CD14-positive monocyte (primary cell): ENCODE measurements at regions not wholly inside any gene's neighbourhood (a gene's known extent, or its start where the extent isn't known, plus 50 kb on each side); places are given as distances from the start of the nearest gene placed in this dataset.

ENCODE experiments used
- DNase-seq, 3 donors: peaks; one replicate each; pipeline ENCODE4 v3.0.0-alpha.2; 2011 to 2022
- H2AFZ ChIP-seq: 2 replicates; pipeline ENCODE4 v1.6.0; 2012; ENCODE audit warnings: mild to moderate bottlenecking, low read depth, low read length, inconsistent platforms; ENCODE audit not compliant: insufficient read depth, poor library complexity, severe bottlenecking
- H3K27ac ChIP-seq, 2 donors: 1 replicate in 1 of 2; 2 replicates in 1 of 2; pipeline ENCODE4 v1.5.1; 2012 to 2013; ENCODE audit warnings: low read length in 2 of 2, control low read depth in 1 of 2, inconsistent platforms in 1 of 2, low read depth in 1 of 2, mild to moderate bottlenecking in 1 of 2
- H3K27me3 ChIP-seq, 2 donors: one replicate each; pipeline versions ENCODE4 v1.6.0 to v1.6.1; 2011 to 2013; ENCODE audit warnings: low read length in 2 of 2; ENCODE audit not compliant: control insufficient read depth in 2 of 2, insufficient read depth in 2 of 2
- H3K36me3 ChIP-seq, 2 donors: replicated peaks in 1 of 2; 1 replicate in 1 of 2; 2 replicates in 1 of 2; pipeline versions ENCODE4 v1.5.1 to v1.6.1; 2012 to 2013; ENCODE audit warnings: low read length in 2 of 2, control low read depth in 1 of 2, inconsistent platforms in 1 of 2, mild to moderate bottlenecking in 1 of 2; ENCODE audit not compliant: insufficient read depth in 2 of 2, control insufficient read depth in 1 of 2
- H3K4me1 ChIP-seq, 2 donors: 1 replicate in 1 of 2; 2 replicates in 1 of 2; pipeline versions ENCODE4 v1.5.1 to v1.6.1; 2012 to 2013; ENCODE audit warnings: low read length in 2 of 2, control low read depth in 1 of 2, inconsistent platforms in 1 of 2, mild to moderate bottlenecking in 1 of 2, moderate library complexity in 1 of 2; ENCODE audit not compliant: insufficient read depth in 2 of 2, control insufficient read depth in 1 of 2
- H3K4me2 ChIP-seq: replicated peaks from 2 replicates; pipeline ENCODE3; 2012; ENCODE audit warnings: low read length, moderate library complexity, mild to moderate bottlenecking; ENCODE audit not compliant: poor library complexity, severe bottlenecking; ENCODE audit errors: extremely low read depth
- H3K4me3 ChIP-seq, 3 experiments: fragments of 200-600 bp in 1 of 3; sonication (generic) in 1 of 3; replicated peaks in 1 of 3; 1 replicate in 2 of 3; 2 replicates in 1 of 3; pipeline ENCODE4 v1.5.1; 2011 to 2013; ENCODE audit warnings: low read length in 3 of 3, mild to moderate bottlenecking in 3 of 3, control low read depth in 2 of 3, low read depth in 2 of 3, inconsistent platforms in 1 of 3, moderate library complexity in 1 of 3
- H3K79me2 ChIP-seq: 2 replicates; pipeline ENCODE4 v1.6.0; 2012; ENCODE audit warnings: mild to moderate bottlenecking, control low read depth, inconsistent platforms, low read length, moderate library complexity; ENCODE audit not compliant: insufficient read depth
- H3K9ac ChIP-seq: 2 replicates; pipeline ENCODE4 v1.6.0; 2017; ENCODE audit warnings: low read length, mild to moderate bottlenecking; ENCODE audit not compliant: insufficient read depth, poor library complexity, severe bottlenecking
- H3K9me3 ChIP-seq, 2 donors: replicated peaks in 1 of 2; 1 replicate in 1 of 2; 2 replicates in 1 of 2; pipeline versions ENCODE4 v1.5.1 to v1.6.1; 2012 to 2013; ENCODE audit warnings: low read length in 2 of 2, control low read depth in 1 of 2; ENCODE audit not compliant: control insufficient read depth in 1 of 2, insufficient read depth in 1 of 2
- H4K20me1 ChIP-seq: 2 replicates; pipeline ENCODE4 v1.6.0; 2012; ENCODE audit warnings: mild to moderate bottlenecking, low read length, control low read depth, moderate library complexity; ENCODE audit not compliant: insufficient read depth
- H3K27ac Mint-ChIP-seq, 7 donors: one replicate each; pipeline ENCODE4 v1.8.0; 2020; ENCODE audit warnings: mild to moderate bottlenecking in 7 of 7, mixed read lengths in 7 of 7, moderate library complexity in 6 of 7, inconsistent platforms in 2 of 7
- H3K27me3 Mint-ChIP-seq, 3 donors: one replicate each; pipeline ENCODE4 v1.8.0; 2021 to 2022; ENCODE audit warnings: low read depth in 3 of 3, mild to moderate bottlenecking in 3 of 3, mixed read lengths in 3 of 3, moderate library complexity in 3 of 3, inconsistent platforms in 1 of 3
- H3K36me3 Mint-ChIP-seq, 2 donors: one replicate each; pipeline ENCODE4 v1.8.0; 2020; ENCODE audit warnings: mixed read lengths in 2 of 2, inconsistent platforms in 1 of 2, mild to moderate bottlenecking in 1 of 2
- H3K4me1 Mint-ChIP-seq: one replicate; pipeline ENCODE4 v1.8.0; 2020; ENCODE audit warnings: mild to moderate bottlenecking, mixed read lengths
- H3K4me3 Mint-ChIP-seq, 2 donors: one replicate each; pipeline ENCODE4 v1.8.0; 2020; ENCODE audit warnings: mild to moderate bottlenecking in 2 of 2, mixed read lengths in 2 of 2, moderate library complexity in 1 of 2
- H3K9me3 Mint-ChIP-seq, 7 donors: one replicate each; pipeline ENCODE4 v1.8.0; 2020 to 2022; ENCODE audit warnings: mixed read lengths in 7 of 7, mild to moderate bottlenecking in 6 of 7, moderate library complexity in 6 of 7, inconsistent platforms in 2 of 7
- WGBS: methylation state at CpG from one replicate; pipeline ENCODE4 v1.1.5; 2013; ENCODE audit warnings: missing lambda C conversion rate; ENCODE audit not compliant: insufficient coverage; 5-methylcytosine and 5-hydroxymethylcytosine counted together
- intact Hi-C, 2 donors: fragments of 100-400 bp; cut with micrococcal nuclease; formaldehyde crosslinking; loops; one replicate each; pipeline versions ENCODE4 v1.15.0 to v1.15.1; 2023
- TF ChIP-seq, protein P1 (sequence below): fragments of 200-600 bp; IDR thresholded peaks from one replicate; pipeline ENCODE4 v1.8.0; 2022; ENCODE audit warnings: antibody characterized with exemption, mild to moderate bottlenecking

DNA sequence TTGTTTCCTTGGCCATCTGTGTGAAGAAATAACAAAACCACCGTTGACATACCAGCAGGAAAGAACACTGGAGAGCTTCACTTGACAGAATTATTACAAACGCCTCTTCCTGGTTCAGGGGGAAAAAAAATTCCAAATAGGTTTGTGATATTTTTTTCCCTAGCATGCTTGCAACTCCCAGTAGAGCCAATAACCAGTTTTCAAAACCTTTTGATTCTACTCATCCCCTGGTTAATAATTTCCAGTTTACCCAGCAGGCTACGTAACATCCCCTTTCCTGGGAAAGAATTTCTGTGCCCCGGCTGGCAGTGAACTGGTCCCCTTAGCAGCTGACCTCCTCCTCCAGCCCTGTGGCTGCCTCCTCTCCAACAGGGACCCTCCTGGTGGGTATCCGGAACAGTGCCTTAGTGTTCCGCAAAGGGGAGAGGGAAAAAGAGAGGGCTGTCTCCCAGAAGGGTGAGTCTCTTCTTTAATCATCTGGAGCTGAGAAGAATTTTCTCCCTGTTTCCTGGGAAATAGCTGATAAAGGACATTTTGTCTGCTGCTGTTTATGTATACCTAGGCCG, 72.8 kb upstream of the BOD1 start:
- Histone ChIP-seq H3K27me3 (no peaks in the 10 kb centered on the region), H3K9me3 (peaks cover 0 to 5% of the 10 kb centered on the region in 2 donors), H3K4me3 (no peak overlapping the region), H3K36me3 (no peaks in the 10 kb centered on the region), H3K27ac (no peak overlapping the region), H3K79me2 (no peaks in the 10 kb centered on the region), H3K4me1 (peaks cover 0 to 9% of the 10 kb centered on the region in 2 donors), H2AFZ (peak overlapping the region; percentile 27), H3K4me2 (no peak overlapping the region), H4K20me1 (no peaks in the 10 kb centered on the region), H3K9ac (no peak overlapping the region)
- H3K4me3 Mint-ChIP-seq = no peak overlapping the region
- H3K4me1 Mint-ChIP-seq = peaks cover 14% of the 10 kb centered on the region
- intact Hi-C loops = no loop called here
- 59% methylated on average over 4 of the region's 7 CpGs for WGBS
- TF ChIP-seq, protein P1, sequence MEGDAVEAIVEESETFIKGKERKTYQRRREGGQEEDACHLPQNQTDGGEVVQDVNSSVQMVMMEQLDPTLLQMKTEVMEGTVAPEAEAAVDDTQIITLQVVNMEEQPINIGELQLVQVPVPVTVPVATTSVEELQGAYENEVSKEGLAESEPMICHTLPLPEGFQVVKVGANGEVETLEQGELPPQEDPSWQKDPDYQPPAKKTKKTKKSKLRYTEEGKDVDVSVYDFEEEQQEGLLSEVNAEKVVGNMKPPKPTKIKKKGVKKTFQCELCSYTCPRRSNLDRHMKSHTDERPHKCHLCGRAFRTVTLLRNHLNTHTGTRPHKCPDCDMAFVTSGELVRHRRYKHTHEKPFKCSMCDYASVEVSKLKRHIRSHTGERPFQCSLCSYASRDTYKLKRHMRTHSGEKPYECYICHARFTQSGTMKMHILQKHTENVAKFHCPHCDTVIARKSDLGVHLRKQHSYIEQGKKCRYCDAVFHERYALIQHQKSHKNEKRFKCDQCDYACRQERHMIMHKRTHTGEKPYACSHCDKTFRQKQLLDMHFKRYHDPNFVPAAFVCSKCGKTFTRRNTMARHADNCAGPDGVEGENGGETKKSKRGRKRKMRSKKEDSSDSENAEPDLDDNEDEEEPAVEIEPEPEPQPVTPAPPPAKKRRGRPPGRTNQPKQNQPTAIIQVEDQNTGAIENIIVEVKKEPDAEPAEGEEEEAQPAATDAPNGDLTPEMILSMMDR = no peak
- H3K36me3 Mint-ChIP-seq = no peaks in the 10 kb centered on the region
- H3K27ac Mint-ChIP-seq = no peak overlapping the region
- no peak for DNase-seq
- peaks cover 2 to 13% (median 9%) of the 10 kb centered on the region in 7 donors for H3K9me3 Mint-ChIP-seq
- H3K27me3 Mint-ChIP-seq = peaks cover 0 to 2% (median 0%) of the 10 kb centered on the region in 3 donors

GRCh38 chr5:173689737-173690360, 73.4 kb upstream of the BOD1 start:
- H3K9ac ChIP-seq = no peak overlapping the region
- no peaks in the 10 kb centered on the region for H3K36me3 Mint-ChIP-seq
- H3K4me3 ChIP-seq = no peak overlapping the region
- peaks cover 14% of the 10 kb centered on the region for H3K4me1 Mint-ChIP-seq
- peaks cover 2 to 8% (median 4%) of the 10 kb centered on the region in 7 donors for H3K9me3 Mint-ChIP-seq
- H4K20me1 ChIP-seq = no peaks in the 10 kb centered on the region
- H3K79me2 ChIP-seq = no peaks in the 10 kb centered on the region
- 12% methylated on average over 7 of the region's 12 CpGs for WGBS
- no peaks in the 10 kb centered on the region for H3K27me3 ChIP-seq
- H3K36me3 ChIP-seq = no peaks in the 10 kb centered on the region
- H3K27ac Mint-ChIP-seq = peak overlapping the region in 1 of 7 donors; percentile 40
- peak in 1 of 3 donors; percentile 9 for DNase-seq
- H3K4me1 ChIP-seq = peaks cover 0 to 9% of the 10 kb centered on the region in 2 donors
- H3K27ac ChIP-seq = no peak overlapping the region
- peak overlapping the region; percentile 27 for H2AFZ ChIP-seq
- H3K4me2 ChIP-seq = no peak overlapping the region
- peaks cover 0 to 2% (median 0%) of the 10 kb centered on the region in 3 donors for H3K27me3 Mint-ChIP-seq
- intact Hi-C loops = no loop called here
- H3K4me3 Mint-ChIP-seq = no peak overlapping the region
- peaks cover 0 to 1% of the 10 kb centered on the region in 2 donors for H3K9me3 ChIP-seq
- TF ChIP-seq, protein P1 = no peak
